WI38 (cell line): ENCODE measurements at regions not wholly inside any gene's neighbourhood (a gene's known extent, or its start where the extent isn't known, plus 50 kb on each side); places are given as distances from the start of the nearest gene placed in this dataset.
"Not testable (repeated sequence)": the region's sequence is repeated elsewhere in the genome, so short reads cannot be mapped to it uniquely, and the experiment has no call there.

Experiments
- H3K4me3 ChIP-seq: 2 replicates; pipeline ENCODE4 v1.5.1; 2011; ENCODE audit warnings: low read depth, mild to moderate bottlenecking, control low read depth, low read length
- CTCF ChIP-seq: IDR thresholded peaks from 2 replicates; pipeline ENCODE4 v1.5.1; 2012; ENCODE audit warnings: low read depth, mild to moderate bottlenecking, control low read depth, low read length

DNA sequence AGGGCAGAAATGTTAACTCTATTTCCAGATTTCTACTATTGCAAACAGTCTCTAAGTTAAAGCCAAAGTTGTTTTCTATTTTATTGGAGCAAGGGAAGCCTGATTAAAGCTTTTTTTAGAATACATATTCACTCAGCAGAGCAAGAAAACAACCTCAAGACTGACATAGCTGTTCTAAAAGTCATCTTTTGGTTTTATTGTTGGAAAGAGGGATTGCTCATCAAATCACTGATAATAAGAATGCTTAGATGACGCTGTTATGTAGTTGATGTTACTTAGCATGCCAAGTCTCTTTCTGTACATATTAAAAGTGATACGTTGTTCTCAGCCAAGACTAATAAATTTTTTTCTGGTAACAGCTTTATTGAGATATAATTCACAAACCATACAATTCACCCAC, 172.6 kb upstream of the LAMA2 start:
- no peak overlapping the region for H3K4me3 ChIP-seq
- no peak for TF ChIP-seq CTCF

DNA sequence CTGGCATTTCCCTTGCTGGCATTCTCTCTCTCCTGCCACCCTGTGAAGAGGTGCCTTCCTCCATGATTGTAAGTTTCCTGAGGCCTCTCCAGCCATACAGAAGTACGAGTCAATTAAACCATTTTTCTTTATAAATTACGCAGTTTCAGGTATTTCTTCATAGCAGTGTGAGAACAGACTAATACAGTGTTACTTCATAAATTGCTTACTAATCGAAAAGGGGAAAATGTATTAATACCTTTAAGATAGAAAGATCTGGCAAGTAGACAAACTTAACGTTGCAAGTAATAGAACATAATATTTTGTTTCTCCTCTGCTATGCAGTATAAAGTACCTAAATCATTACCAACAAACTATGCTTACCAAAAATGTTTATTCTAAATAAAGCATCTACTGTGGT, 178.3 kb upstream of the LAMA2 start:
- H3K4me3 ChIP-seq: no peak overlapping the region
- no peak for TF ChIP-seq CTCF

DNA sequence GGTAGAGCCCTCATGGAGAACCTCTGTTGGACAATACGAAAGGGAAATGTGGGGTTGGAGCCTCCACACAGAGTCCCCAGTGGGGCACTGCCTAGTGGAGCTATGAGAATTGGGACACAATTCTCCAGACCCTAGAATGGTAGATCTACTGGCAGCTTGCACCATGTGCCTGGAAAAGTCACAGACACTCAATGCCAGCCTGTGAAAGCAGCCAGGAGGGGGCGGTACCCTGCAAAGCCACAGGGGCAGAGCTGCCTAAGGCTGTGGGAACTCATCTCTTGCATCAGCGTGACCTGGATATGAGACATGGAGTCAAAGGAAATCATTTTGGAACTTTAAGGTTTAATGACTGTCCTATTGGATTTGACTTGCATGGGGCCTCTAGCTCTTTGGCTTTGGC, 179.1 kb upstream of the LAMA2 start:
- H3K4me3 ChIP-seq: not testable (repeated sequence)

DNA sequence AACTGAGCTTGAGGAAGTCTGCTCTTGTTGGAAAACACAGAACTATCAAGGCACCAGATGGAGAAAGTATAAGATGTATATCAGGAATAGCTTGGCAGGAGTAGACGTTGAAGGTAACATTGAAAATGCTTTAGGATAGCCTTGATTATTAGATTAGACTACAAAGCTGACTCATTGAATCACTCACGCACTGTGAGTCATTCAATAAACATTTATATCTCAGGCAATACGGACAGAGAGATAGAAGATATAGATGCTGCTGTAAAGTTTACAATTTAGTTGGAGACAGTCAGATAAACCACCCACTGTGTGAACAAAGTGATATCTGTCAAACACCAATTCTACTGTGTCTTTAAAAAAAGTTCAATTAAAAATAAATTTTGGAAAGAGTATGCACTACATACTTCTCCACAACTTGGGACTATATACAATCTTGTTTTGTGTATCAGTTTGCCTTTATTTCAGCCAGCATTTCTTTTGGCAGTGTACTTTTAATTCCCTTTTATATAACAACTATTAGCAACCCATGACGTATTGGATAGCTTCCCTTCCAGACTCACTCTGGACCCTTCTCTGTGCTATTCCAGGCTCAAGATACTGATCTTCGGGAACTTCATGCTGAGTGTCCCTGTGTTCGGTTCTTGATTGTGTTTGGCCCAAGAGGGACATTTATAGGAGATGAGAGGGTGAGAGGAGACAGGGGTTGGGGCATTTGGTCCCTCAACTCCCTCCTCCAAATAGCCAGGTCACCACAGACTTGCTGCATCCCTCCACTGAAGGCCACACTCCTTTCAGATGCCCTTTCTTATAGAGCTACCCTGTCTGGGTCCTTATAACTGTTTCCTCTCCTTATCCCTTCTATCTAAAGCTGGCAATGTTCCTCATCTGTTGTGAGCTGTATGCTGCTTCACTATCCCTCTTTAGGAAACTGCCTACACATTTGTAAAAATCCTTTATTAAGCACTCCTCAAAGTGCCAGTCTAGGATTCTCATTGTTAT, 176.6 kb upstream of the PTPRK start:
- no peak for TF ChIP-seq CTCF

DNA sequence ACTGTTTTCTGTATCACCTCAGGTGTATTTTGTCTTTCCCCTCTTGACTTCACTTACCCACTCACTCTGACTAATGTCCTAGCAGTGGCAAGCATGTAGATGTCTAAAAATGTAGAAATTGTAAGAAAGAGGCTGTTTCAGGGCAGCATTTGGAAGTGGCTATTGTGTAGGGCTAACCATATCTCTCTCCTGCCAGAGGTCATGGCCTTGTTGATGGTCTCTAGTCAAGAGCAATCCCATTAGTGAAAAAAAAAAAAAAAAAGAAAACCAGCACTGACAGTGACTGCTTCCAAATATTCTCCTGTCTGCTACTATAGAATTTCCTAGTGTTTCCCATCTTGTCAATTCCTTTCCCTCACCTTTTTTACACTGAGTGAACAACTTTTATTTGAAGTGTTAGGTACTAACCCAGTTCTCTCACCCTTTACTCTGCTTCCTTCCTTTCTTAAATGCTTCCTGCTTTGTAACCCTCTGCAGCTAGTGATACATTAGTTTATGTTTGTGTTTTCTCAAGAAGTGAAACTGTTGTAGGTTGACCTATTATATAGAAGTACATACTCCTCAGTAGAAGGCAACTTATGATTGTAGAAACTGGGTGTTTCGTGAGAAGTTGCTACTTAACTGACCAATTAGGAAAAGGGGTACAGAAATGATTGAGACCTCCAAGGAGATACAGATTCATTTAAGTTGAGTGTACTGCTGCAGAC, 174.1 kb upstream of the PTPRK start:
- TF ChIP-seq CTCF: no peak
- no peak overlapping the region for H3K4me3 ChIP-seq

More for the DNA sequence above, 176.6 kb upstream of the PTPRK start:
- no peak overlapping the region for H3K4me3 ChIP-seq

GRCh38 chr6:128690063-128690462, 169.7 kb upstream of the PTPRK start:
- no peak overlapping the region for H3K4me3 ChIP-seq
- no peak for TF ChIP-seq CTCF

- TF ChIP-seq CTCF: no peak
- no peak overlapping the region for H3K4me3 ChIP-seq
Observed at GRCh38 chr6:128686084-128686483, 165.7 kb upstream of the PTPRK start.
